Prostate gland (tissue), 2 donors: ENCODE measurements at regions not wholly inside any gene's neighbourhood (a gene's known extent, or its start where the extent isn't known, plus 50 kb on each side); places are given as distances from the start of the nearest gene placed in this dataset.

Experiments used
- DNase-seq: peaks from one replicate; pipeline ENCODE4 v3.0.0-alpha.2; 2019; ENCODE audit warnings: low spot score
- H3K27ac ChIP-seq, 2 donors: fragments of 200-600 bp; sonication (generic); 2 replicates each; pipeline ENCODE4 v1.5.1; 2017 to 2019
- H3K27me3 ChIP-seq: fragments of 200-600 bp; sonication (generic); replicated peaks from 2 replicates; pipeline ENCODE4 v1.5.1; 2019; ENCODE audit not compliant: insufficient read depth
- H3K36me3 ChIP-seq, 2 donors: fragments of 200-600 bp; sonication (generic); 1 replicate in 1 of 2; 2 replicates in 1 of 2; pipeline versions ENCODE4 v1.5.1 to v1.8.1; 2017 to 2019
- H3K4me1 ChIP-seq: fragments of 200-600 bp; sonication (generic); replicated peaks from 2 replicates; pipeline ENCODE4 v1.5.1; 2019
- H3K4me3 ChIP-seq, 2 donors: fragments of 200-600 bp; sonication (generic); 2 replicates each; pipeline ENCODE4 v1.5.1; 2017 to 2019
- H3K9me3 ChIP-seq: fragments of 200-600 bp; sonication (generic); 2 replicates; pipeline ENCODE4 v1.5.1; 2017
- CTCF ChIP-seq, 4 experiments: fragments of 200-600 bp in 2 of 4; fragments of 450-650 bp in 2 of 4; sonication (generic) in 2 of 4; IDR thresholded peaks; 1 replicate in 3 of 4; 2 replicates in 1 of 4; pipeline ENCODE4 v1.5.1; 2016 to 2019; ENCODE audit warnings: antibody characterized with exemption in 4 of 4, mild to moderate bottlenecking in 2 of 4, moderate library complexity in 2 of 4
- POLR2A ChIP-seq: fragments of 450-650 bp; IDR thresholded peaks from one replicate; pipeline ENCODE4 v1.6.1; 2016; ENCODE audit warnings: antibody characterized with exemption, mild to moderate bottlenecking
- POLR2AphosphoS5 ChIP-seq: sonication (generic); formaldehyde crosslinking; IDR thresholded peaks from one replicate; pipeline ENCODE4 v1.6.1; 2017; ENCODE audit warnings: antibody characterized with exemption
- WGBS: methylation state at CpG from one replicate; pipeline ENCODE4 v1.1.5; 2018; 5-methylcytosine and 5-hydroxymethylcytosine counted together
- intact Hi-C: fragments of 100-400 bp; cut with DNase I; formaldehyde crosslinking; loops from one replicate; pipeline ENCODE4 v1.14.2; 2022

GRCh38 chr10:36170142-36170719 is 528.1 kb upstream of the FZD8 start:
- no peak overlapping the region for H3K4me3 ChIP-seq
- H3K9me3 ChIP-seq, result no peaks in the 10 kb centered on the region
- no peaks in the 10 kb centered on the region for H3K27me3 ChIP-seq
- no peak overlapping the region for H3K27ac ChIP-seq
- H3K36me3 ChIP-seq, result no peaks in the 10 kb centered on the region
- WGBS, result 87% methylated on average over 2 of the region's 2 CpGs
- intact Hi-C loops, result no loop called here
- no peak for TF ChIP-seq POLR2A
- no peak for TF ChIP-seq POLR2AphosphoS5
- TF ChIP-seq CTCF (IDR thresholded peaks at IDR 0.05), result no peak
- DNase-seq, result no peak
- no peaks in the 10 kb centered on the region for H3K4me1 ChIP-seq

GRCh38 chr10:36168777-36169176 is 526.7 kb upstream of the FZD8 start:
- H3K36me3 ChIP-seq, result no peaks in the 10 kb centered on the region
- no peaks in the 10 kb centered on the region for H3K9me3 ChIP-seq
- TF ChIP-seq POLR2AphosphoS5, result no peak
- no peak for TF ChIP-seq CTCF (IDR thresholded peaks at IDR 0.05)
- no peak for TF ChIP-seq POLR2A
- no peaks in the 10 kb centered on the region for H3K4me1 ChIP-seq
- H3K4me3 ChIP-seq, result no peak overlapping the region
- H3K27ac ChIP-seq, result no peak overlapping the region
- DNase-seq, result no peak
- intact Hi-C loops, result no loop called here
- WGBS, result 67% methylated on average over 2 of the region's 2 CpGs
- no peaks in the 10 kb centered on the region for H3K27me3 ChIP-seq

- Histone ChIP-seq H3K4me1 (no peaks in the 10 kb centered on the region), H3K9me3 (no peaks in the 10 kb centered on the region), H3K4me3 (no peak overlapping the region), H3K36me3 (no peaks in the 10 kb centered on the region), H3K27ac (no peak overlapping the region), H3K27me3 (no peaks in the 10 kb centered on the region)
- DNase-seq, result no peak
- WGBS, result 77% methylated on average over 4 of the region's 4 CpGs
- intact Hi-C loops, result no loop called here
- TF ChIP-seq POLR2AphosphoS5 (no peak), CTCF (IDR thresholded peaks at IDR 0.05) (no peak), POLR2A (no peak)
These were observed 522.7 kb upstream of the FZD8 start for GRCh38 chr10:36164556-36165504.

GRCh38 chr10:36163827-36164226 is 521.7 kb upstream of the FZD8 start:
- Histone ChIP-seq H3K4me3 (no peak overlapping the region), H3K36me3 (no peaks in the 10 kb centered on the region), H3K27me3 (no peaks in the 10 kb centered on the region), H3K4me1 (no peaks in the 10 kb centered on the region), H3K9me3 (no peaks in the 10 kb centered on the region), H3K27ac (no peak overlapping the region)
- DNase-seq, result no peak
- 84% methylated on average over 2 of the region's 2 CpGs for WGBS
- no peak for TF ChIP-seq CTCF (IDR thresholded peaks at IDR 0.05)
- no peak for TF ChIP-seq POLR2A
- no peak for TF ChIP-seq POLR2AphosphoS5
- intact Hi-C loops, result no loop called here
